ENCODE measurements at regions not wholly inside any gene's neighbourhood (a gene's known extent, or its start where the extent isn't known, plus 50 kb on each side); places are given as distances from the start of the nearest gene placed in this dataset.

- TF ChIP-seq CTCF (conservative IDR thresholded peaks at IDR 0.05; ENCODE audit: low read depth, low read length), result no peak
Observed at GRCh38 chr7:94236960-94237359, 157.7 kb upstream of the COL1A2 start.

GRCh38 chr7:94237417-94237816, 157.3 kb upstream of the COL1A2 start:
- DNase-seq (ENCODE audit: low read depth), result no peak
- TF ChIP-seq CTCF (conservative IDR thresholded peaks at IDR 0.05; ENCODE audit: low read depth, low read length), result no peak
- no peak overlapping the region for H3K4me3 ChIP-seq (ENCODE audit: low read depth, low read length)

More at GRCh38 chr7:94236960-94237359, 157.7 kb upstream of the COL1A2 start:
- H3K4me3 ChIP-seq (ENCODE audit: low read depth, low read length), result no peak overlapping the region
- DNase-seq (ENCODE audit: low read depth), result no peak

GRCh38 chr7:94239661-94240234, 154.9 kb upstream of the COL1A2 start:
- no peak for DNase-seq (ENCODE audit: low read depth)
- TF ChIP-seq CTCF (conservative IDR thresholded peaks at IDR 0.05; ENCODE audit: low read depth, low read length), result no peak
- H3K4me3 ChIP-seq (ENCODE audit: low read depth, low read length), result no peak overlapping the region

- H3K4me3 ChIP-seq (ENCODE audit: low read depth, low read length), result no peak overlapping the region
- DNase-seq (ENCODE audit: low read depth), result no peak
- TF ChIP-seq CTCF (conservative IDR thresholded peaks at IDR 0.05; ENCODE audit: low read depth, low read length), result no peak
Observed at GRCh38 chr7:94240902-94241301, 153.8 kb upstream of the COL1A2 start.

- no peak for DNase-seq (ENCODE audit: low read depth)
- no peak for TF ChIP-seq CTCF (conservative IDR thresholded peaks at IDR 0.05; ENCODE audit: low read depth, low read length)
- no peak overlapping the region for H3K4me3 ChIP-seq (ENCODE audit: low read depth, low read length)
Observed at GRCh38 chr7:94241402-94241925, 153.2 kb upstream of the COL1A2 start.

- TF ChIP-seq CTCF (conservative IDR thresholded peaks at IDR 0.05; ENCODE audit: low read depth, low read length), result no peak
- H3K4me3 ChIP-seq (ENCODE audit: low read depth, low read length), result no peak overlapping the region
- no peak for DNase-seq (ENCODE audit: low read depth)
Observed at GRCh38 chr7:94243066-94243711, 151.5 kb upstream of the COL1A2 start.

GRCh38 chr7:94244760-94245159, 149.9 kb upstream of the COL1A2 start:
- no peak overlapping the region for H3K4me3 ChIP-seq (ENCODE audit: low read depth, low read length)
- TF ChIP-seq CTCF (conservative IDR thresholded peaks at IDR 0.05; ENCODE audit: low read depth, low read length), result no peak
- DNase-seq (ENCODE audit: low read depth), result no peak

Data from epithelial cell of proximal tubule (primary cell).